ENCODE measurements at regions not wholly inside any gene's neighbourhood (a gene's known extent, or its start where the extent isn't known, plus 50 kb on each side); places are given as distances from the start of the nearest gene placed in this dataset.

GRCh38 chr6:95117236-95117635 lies 460.1 kb upstream of the MANEA start:
- Mint-ChIP-seq H3K9me3 (no peaks in the 10 kb centered on the region), H3K36me3 (ENCODE audit: low read depth) (no peaks in the 10 kb centered on the region), H3K4me3 (no peak overlapping the region), H3K27me3 (no peaks in the 10 kb centered on the region), H3K27ac (no peak overlapping the region), H3K4me1 (ENCODE audit: low read depth) (no peaks in the 10 kb centered on the region)
- ATAC-seq (no peak), DNase-seq (no peak)
- POLR2A ChIA-PET = no interaction called here
- TF ChIP-seq CTCF (IDR thresholded peaks at IDR 0.05) = no peak
- intact Hi-C loops (cut with micrococcal nuclease) = no loop called here
- CTCF ChIA-PET = no interaction called here

GRCh38 chr6:95119927-95120326 lies 457.4 kb upstream of the MANEA start:
- H3K4me3 Mint-ChIP-seq = no peak overlapping the region

GRCh38 chr6:95120984-95121383 lies 456.4 kb upstream of the MANEA start:
- H3K9me3 Mint-ChIP-seq = peaks cover 3% of the 10 kb centered on the region
- CTCF ChIA-PET = no interaction called here
- H3K27me3 Mint-ChIP-seq = no peaks in the 10 kb centered on the region
- ATAC-seq = no peak
- H3K27ac Mint-ChIP-seq = no peak overlapping the region
- intact Hi-C loops (cut with micrococcal nuclease) = no loop called here
- POLR2A ChIA-PET = no interaction called here
- no peak for TF ChIP-seq CTCF (IDR thresholded peaks at IDR 0.05)
- H3K4me3 Mint-ChIP-seq = no peak overlapping the region
- no peaks in the 10 kb centered on the region for H3K36me3 Mint-ChIP-seq (ENCODE audit: low read depth)
- H3K4me1 Mint-ChIP-seq (ENCODE audit: low read depth) = no peaks in the 10 kb centered on the region
- no peak for DNase-seq

More at GRCh38 chr6:95119927-95120326, 457.4 kb upstream of the MANEA start:
- TF ChIP-seq CTCF (IDR thresholded peaks at IDR 0.05) = no peak
- DNase-seq (no peak), ATAC-seq (no peak)
- ChIA-PET POLR2A (no interaction called here), CTCF (no interaction called here)
- peaks cover under 1% of the 10 kb centered on the region for H3K9me3 Mint-ChIP-seq
- H3K27me3 Mint-ChIP-seq = no peaks in the 10 kb centered on the region
- intact Hi-C loops (cut with micrococcal nuclease) = no loop called here
- no peaks in the 10 kb centered on the region for H3K36me3 Mint-ChIP-seq (ENCODE audit: low read depth)
- no peak overlapping the region for H3K27ac Mint-ChIP-seq
- no peaks in the 10 kb centered on the region for H3K4me1 Mint-ChIP-seq (ENCODE audit: low read depth)

GRCh38 chr6:95127261-95127660 lies 450.1 kb upstream of the MANEA start:
- H3K27me3 Mint-ChIP-seq = no peaks in the 10 kb centered on the region
- no peak for DNase-seq
- H3K4me3 Mint-ChIP-seq = no peak overlapping the region
- ChIA-PET CTCF (no interaction called here), POLR2A (no interaction called here)
- H3K27ac Mint-ChIP-seq = no peak overlapping the region
- intact Hi-C loops (cut with micrococcal nuclease) = no loop called here
- H3K9me3 Mint-ChIP-seq = peaks cover 3% of the 10 kb centered on the region
- H3K4me1 Mint-ChIP-seq (ENCODE audit: low read depth) = no peaks in the 10 kb centered on the region
- H3K36me3 Mint-ChIP-seq (ENCODE audit: low read depth) = no peaks in the 10 kb centered on the region
- no peak for ATAC-seq
- TF ChIP-seq CTCF (IDR thresholded peaks at IDR 0.05) = no peak

GRCh38 chr6:95128439-95128838 lies 448.9 kb upstream of the MANEA start:
- no peaks in the 10 kb centered on the region for H3K4me1 Mint-ChIP-seq (ENCODE audit: low read depth)

More at GRCh38 chr6:95128439-95128838, 448.9 kb upstream of the MANEA start:
- intact Hi-C loops (cut with micrococcal nuclease) = no loop called here
- Mint-ChIP-seq H3K9me3 (peaks cover 3% of the 10 kb centered on the region), H3K27me3 (no peaks in the 10 kb centered on the region), H3K4me3 (no peak overlapping the region), H3K27ac (no peak overlapping the region), H3K36me3 (ENCODE audit: low read depth) (no peaks in the 10 kb centered on the region)
- ChIA-PET CTCF (no interaction called here), POLR2A (no interaction called here)
- DNase-seq = no peak
- ATAC-seq = no peak
- TF ChIP-seq CTCF (IDR thresholded peaks at IDR 0.05) = no peak

All from activated CD8-positive, alpha-beta T cell treated with anti-CD3 and anti-CD28 coated beads for 36 hours (primary cell).